ENCODE measurements at regions not wholly inside any gene's neighbourhood (a gene's known extent, or its start where the extent isn't known, plus 50 kb on each side); places are given as distances from the start of the nearest gene placed in this dataset.

- no peaks in the 10 kb centered on the region for H3K9me3 ChIP-seq
- no peak overlapping the region for H3K4me3 ChIP-seq (ENCODE audit: low read depth in 1 of 2, low read length in 1 of 2)
- TF ChIP-seq CTCF (IDR thresholded peaks at IDR 0.05): no peak
- no peaks in the 10 kb centered on the region for H3K27me3 ChIP-seq
- H3K27ac ChIP-seq: no peak overlapping the region
- H3K4me1 ChIP-seq (ENCODE audit: control insufficient read depth in 1 of 2, insufficient read depth in 1 of 2, low read depth in 1 of 2, low read length in 1 of 2): no peaks in the 10 kb centered on the region
- H3K36me3 ChIP-seq: no peaks in the 10 kb centered on the region
Measured at GRCh38 chrX:11952176-11952720, 186.0 kb upstream of the FRMPD4 start.

GRCh38 chrX:11953615-11954014 lies 184.7 kb upstream of the FRMPD4 start:
- Histone ChIP-seq H3K4me3 (ENCODE audit: low read depth in 1 of 2, low read length in 1 of 2) (no peak overlapping the region), H3K27me3 (no peaks in the 10 kb centered on the region), H3K9me3 (no peaks in the 10 kb centered on the region), H3K27ac (no peak overlapping the region), H3K4me1 (ENCODE audit: control insufficient read depth in 1 of 2, insufficient read depth in 1 of 2, low read depth in 1 of 2, low read length in 1 of 2) (no peaks in the 10 kb centered on the region), H3K36me3 (no peaks in the 10 kb centered on the region)
- no peak for TF ChIP-seq CTCF (IDR thresholded peaks at IDR 0.05)

- no peaks in the 10 kb centered on the region for H3K4me1 ChIP-seq (ENCODE audit: control insufficient read depth in 1 of 2, insufficient read depth in 1 of 2, low read depth in 1 of 2, low read length in 1 of 2)
- TF ChIP-seq CTCF (IDR thresholded peaks at IDR 0.05): no peak
- no peak overlapping the region for H3K4me3 ChIP-seq (ENCODE audit: low read depth in 1 of 2, low read length in 1 of 2)
- H3K36me3 ChIP-seq: no peaks in the 10 kb centered on the region
- no peak overlapping the region for H3K27ac ChIP-seq
- no peaks in the 10 kb centered on the region for H3K27me3 ChIP-seq
- H3K9me3 ChIP-seq: no peaks in the 10 kb centered on the region
Measured at GRCh38 chrX:11954176-11954575, 184.1 kb upstream of the FRMPD4 start.

- H3K4me1 ChIP-seq (ENCODE audit: control insufficient read depth in 1 of 2, insufficient read depth in 1 of 2, low read depth in 1 of 2, low read length in 1 of 2): no peaks in the 10 kb centered on the region
- no peak overlapping the region for H3K27ac ChIP-seq
- no peaks in the 10 kb centered on the region for H3K9me3 ChIP-seq
- no peak overlapping the region for H3K4me3 ChIP-seq (ENCODE audit: low read depth in 1 of 2, low read length in 1 of 2)
- TF ChIP-seq CTCF (IDR thresholded peaks at IDR 0.05): no peak
- H3K27me3 ChIP-seq: no peaks in the 10 kb centered on the region
- no peaks in the 10 kb centered on the region for H3K36me3 ChIP-seq
Measured at GRCh38 chrX:11960031-11960430, 178.2 kb upstream of the FRMPD4 start.

GRCh38 chrX:11965436-11965835 lies 172.8 kb upstream of the FRMPD4 start:
- H3K27me3 ChIP-seq: no peaks in the 10 kb centered on the region
- TF ChIP-seq CTCF (IDR thresholded peaks at IDR 0.05): no peak
- H3K9me3 ChIP-seq: no peaks in the 10 kb centered on the region
- H3K27ac ChIP-seq: no peak overlapping the region
- H3K4me3 ChIP-seq (ENCODE audit: low read depth in 1 of 2, low read length in 1 of 2): no peak overlapping the region
- no peaks in the 10 kb centered on the region for H3K36me3 ChIP-seq
- H3K4me1 ChIP-seq (ENCODE audit: control insufficient read depth in 1 of 2, insufficient read depth in 1 of 2, low read depth in 1 of 2, low read length in 1 of 2): no peaks in the 10 kb centered on the region

Data from neutrophil (primary cell).